Upper lobe of left lung (tissue), 4 donors: ENCODE measurements at regions not wholly inside any gene's neighbourhood (a gene's known extent, or its start where the extent isn't known, plus 50 kb on each side); places are given as distances from the start of the nearest gene placed in this dataset.

Experiments used
- CTCF ChIP-seq, 6 experiments: fragments of 450-650 bp in 4 of 6; fragments of 200-600 bp in 2 of 6; sonication (generic) in 2 of 6; IDR thresholded peaks; one replicate each; pipeline ENCODE4 v1.5.1; 2016 to 2019; ENCODE audit warnings: antibody characterized with exemption in 6 of 6
- POLR2A ChIP-seq, 4 donors: fragments of 450-650 bp; IDR thresholded peaks; one replicate each; pipeline ENCODE4 v1.5.1; 2016 to 2017; ENCODE audit warnings: antibody characterized with exemption in 4 of 4, mild to moderate bottlenecking in 2 of 4
- POLR2AphosphoS5 ChIP-seq, 2 donors: sonication (generic); formaldehyde crosslinking; IDR thresholded peaks; one replicate each; pipeline ENCODE4 v1.5.1; 2017; ENCODE audit warnings: antibody characterized with exemption in 2 of 2

- no peak for TF ChIP-seq POLR2AphosphoS5 (IDR thresholded peaks at IDR 0.05)
- no peak for TF ChIP-seq CTCF (IDR thresholded peaks at IDR 0.05)
- no peak for TF ChIP-seq POLR2A (IDR thresholded peaks at IDR 0.05)
Measured at GRCh38 chr1:114248162-114248561, 94.5 kb upstream of the SYT6 start.
